Parathyroid adenoma (tissue), 2 donors: ENCODE measurements at regions not wholly inside any gene's neighbourhood (a gene's known extent, or its start where the extent isn't known, plus 50 kb on each side); places are given as distances from the start of the nearest gene placed in this dataset.

ENCODE experiments used
- H2AFZ ChIP-seq: fragments of 300-600 bp; sonication (generic); one replicate; pipeline ENCODE4 v1.7.0; 2017; ENCODE audit warnings: antibody characterized with exemption, mild to moderate bottlenecking
- H3K27ac ChIP-seq: fragments of 300-600 bp; sonication (generic); one replicate; pipeline ENCODE4 v1.7.0; 2017
- H3K27me3 ChIP-seq: fragments of 300-600 bp; sonication (generic); one replicate; pipeline ENCODE4 v1.7.0; 2017; ENCODE audit warnings: low read length; ENCODE audit not compliant: control insufficient read depth, insufficient read depth
- H3K36me3 ChIP-seq: fragments of 300-600 bp; sonication (generic); one replicate; pipeline ENCODE4 v1.7.0; 2017; ENCODE audit warnings: low read length; ENCODE audit not compliant: control insufficient read depth, insufficient read depth
- H3K4me1 ChIP-seq: fragments of 300-600 bp; sonication (generic); one replicate; pipeline ENCODE4 v1.7.0; 2017; ENCODE audit warnings: control low read depth
- H3K4me2 ChIP-seq: fragments of 300-600 bp; sonication (generic); one replicate; pipeline ENCODE4 v1.7.0; 2017; ENCODE audit warnings: low read length
- H3K4me3 ChIP-seq: fragments of 300-600 bp; sonication (generic); one replicate; pipeline ENCODE4 v1.7.0; 2017; ENCODE audit warnings: low read depth, low read length
- H3K79me2 ChIP-seq: fragments of 300-600 bp; sonication (generic); one replicate; pipeline ENCODE4 v1.7.0; 2017; ENCODE audit warnings: control low read depth
- H3K9ac ChIP-seq: fragments of 300-600 bp; sonication (generic); one replicate; pipeline ENCODE4 v1.7.0; 2017; ENCODE audit warnings: mild to moderate bottlenecking
- H3K9me3 ChIP-seq: fragments of 300-600 bp; sonication (generic); one replicate; pipeline ENCODE4 v1.7.0; 2017; ENCODE audit warnings: low read length; ENCODE audit not compliant: control insufficient read depth
- TF ChIP-seq, protein P1 (sequence below): fragments of 300-600 bp; sonication (generic); IDR thresholded peaks from one replicate; pipeline ENCODE4 v1.7.0; 2017; ENCODE audit warnings: antibody characterized with exemption, mild to moderate bottlenecking
- donor health status: primary hyperparathyroidism.

DNA sequence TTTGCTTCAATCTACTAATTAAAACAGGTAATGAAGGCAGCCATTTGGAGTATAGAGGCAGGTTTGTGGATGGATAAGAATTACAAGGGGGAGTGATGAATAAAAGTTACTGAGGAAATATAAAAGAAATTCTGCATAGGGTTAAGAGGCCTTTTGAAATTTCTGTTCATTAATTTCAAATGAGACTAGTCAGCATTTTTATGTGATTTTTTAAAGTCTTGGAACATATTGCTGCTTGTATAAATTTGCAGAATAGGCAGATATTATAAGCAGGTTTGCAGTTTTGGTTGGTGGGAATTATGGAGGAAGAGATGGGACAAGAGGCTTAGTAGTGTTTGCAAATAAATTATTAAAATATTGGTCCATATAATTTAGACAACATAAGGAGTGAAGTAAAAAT, 750.4 kb upstream of the AGA start:
- H3K4me3 ChIP-seq: no peak overlapping the region
- H2AFZ ChIP-seq: no peak overlapping the region
- TF ChIP-seq, protein P1, sequence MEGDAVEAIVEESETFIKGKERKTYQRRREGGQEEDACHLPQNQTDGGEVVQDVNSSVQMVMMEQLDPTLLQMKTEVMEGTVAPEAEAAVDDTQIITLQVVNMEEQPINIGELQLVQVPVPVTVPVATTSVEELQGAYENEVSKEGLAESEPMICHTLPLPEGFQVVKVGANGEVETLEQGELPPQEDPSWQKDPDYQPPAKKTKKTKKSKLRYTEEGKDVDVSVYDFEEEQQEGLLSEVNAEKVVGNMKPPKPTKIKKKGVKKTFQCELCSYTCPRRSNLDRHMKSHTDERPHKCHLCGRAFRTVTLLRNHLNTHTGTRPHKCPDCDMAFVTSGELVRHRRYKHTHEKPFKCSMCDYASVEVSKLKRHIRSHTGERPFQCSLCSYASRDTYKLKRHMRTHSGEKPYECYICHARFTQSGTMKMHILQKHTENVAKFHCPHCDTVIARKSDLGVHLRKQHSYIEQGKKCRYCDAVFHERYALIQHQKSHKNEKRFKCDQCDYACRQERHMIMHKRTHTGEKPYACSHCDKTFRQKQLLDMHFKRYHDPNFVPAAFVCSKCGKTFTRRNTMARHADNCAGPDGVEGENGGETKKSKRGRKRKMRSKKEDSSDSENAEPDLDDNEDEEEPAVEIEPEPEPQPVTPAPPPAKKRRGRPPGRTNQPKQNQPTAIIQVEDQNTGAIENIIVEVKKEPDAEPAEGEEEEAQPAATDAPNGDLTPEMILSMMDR: no peak
- H3K27me3 ChIP-seq: no peaks in the 10 kb centered on the region
- no peaks in the 10 kb centered on the region for H3K4me1 ChIP-seq
- no peaks in the 10 kb centered on the region for H3K36me3 ChIP-seq
- H3K79me2 ChIP-seq: no peaks in the 10 kb centered on the region
- no peak overlapping the region for H3K9ac ChIP-seq
- no peak overlapping the region for H3K27ac ChIP-seq
- H3K4me2 ChIP-seq: no peak overlapping the region
- H3K9me3 ChIP-seq: no peaks in the 10 kb centered on the region

DNA sequence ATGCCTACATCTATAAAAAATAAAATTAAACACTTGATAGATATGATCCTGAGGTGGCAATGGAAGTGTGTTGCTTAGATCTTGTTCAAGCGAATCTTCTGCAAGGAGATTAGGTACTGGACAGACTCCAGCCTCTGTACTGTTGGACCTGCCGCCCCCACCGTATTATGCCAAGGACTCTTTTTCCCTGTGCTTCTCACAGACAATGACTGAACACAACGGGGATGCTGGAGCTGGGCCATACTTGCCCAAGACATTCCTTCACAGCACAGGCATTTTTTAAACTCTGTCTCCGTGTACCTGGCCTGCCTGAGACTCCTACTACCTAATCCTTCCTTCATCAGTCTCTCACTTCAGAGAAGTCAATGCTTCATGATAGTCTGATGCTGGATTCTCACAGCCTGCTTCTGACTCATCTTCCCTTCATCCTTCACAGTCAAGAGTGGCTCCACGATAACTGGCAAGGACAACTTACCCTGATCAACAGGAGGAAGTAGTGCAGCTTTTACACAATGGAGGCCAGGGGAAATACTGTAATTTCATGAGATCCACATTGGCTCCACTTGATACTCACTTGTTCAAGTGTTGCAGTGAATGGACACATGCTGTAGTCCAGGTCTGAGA, 754.6 kb upstream of the AGA start:
- Histone ChIP-seq H3K79me2 (no peaks in the 10 kb centered on the region), H3K4me2 (no peak overlapping the region), H3K27me3 (no peaks in the 10 kb centered on the region), H3K36me3 (no peaks in the 10 kb centered on the region), H3K4me1 (no peaks in the 10 kb centered on the region), H3K27ac (no peak overlapping the region), H2AFZ (no peak overlapping the region), H3K9ac (no peak overlapping the region), H3K4me3 (no peak overlapping the region), H3K9me3 (no peaks in the 10 kb centered on the region)
- TF ChIP-seq, protein P1: no peak

DNA sequence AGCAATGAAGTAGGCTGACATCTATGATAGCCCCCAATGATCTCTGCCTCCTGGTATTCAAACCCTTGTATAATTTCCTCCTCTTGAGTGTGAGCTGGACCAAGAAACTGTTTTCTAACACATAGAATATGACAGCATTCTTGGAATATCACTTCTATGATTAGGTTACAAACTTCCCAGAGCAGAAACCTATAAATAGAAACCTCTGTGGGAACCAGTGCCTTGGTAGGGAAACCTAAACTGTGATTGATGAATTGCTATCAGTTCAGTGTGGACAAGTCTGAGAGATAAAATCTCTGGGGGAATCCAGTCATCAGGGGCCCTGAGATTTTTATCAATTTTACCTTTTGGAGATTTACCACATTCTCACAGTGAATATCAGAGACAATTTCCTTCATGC, 756.5 kb upstream of the AGA start:
- no peaks in the 10 kb centered on the region for H3K27me3 ChIP-seq
- no peak overlapping the region for H3K4me3 ChIP-seq
- no peaks in the 10 kb centered on the region for H3K79me2 ChIP-seq
- no peak overlapping the region for H3K9ac ChIP-seq
- no peaks in the 10 kb centered on the region for H3K4me1 ChIP-seq
- no peak overlapping the region for H2AFZ ChIP-seq
- no peaks in the 10 kb centered on the region for H3K36me3 ChIP-seq
- TF ChIP-seq, protein P1: no peak
- H3K27ac ChIP-seq: no peak overlapping the region
- no peak overlapping the region for H3K4me2 ChIP-seq
- no peaks in the 10 kb centered on the region for H3K9me3 ChIP-seq

DNA sequence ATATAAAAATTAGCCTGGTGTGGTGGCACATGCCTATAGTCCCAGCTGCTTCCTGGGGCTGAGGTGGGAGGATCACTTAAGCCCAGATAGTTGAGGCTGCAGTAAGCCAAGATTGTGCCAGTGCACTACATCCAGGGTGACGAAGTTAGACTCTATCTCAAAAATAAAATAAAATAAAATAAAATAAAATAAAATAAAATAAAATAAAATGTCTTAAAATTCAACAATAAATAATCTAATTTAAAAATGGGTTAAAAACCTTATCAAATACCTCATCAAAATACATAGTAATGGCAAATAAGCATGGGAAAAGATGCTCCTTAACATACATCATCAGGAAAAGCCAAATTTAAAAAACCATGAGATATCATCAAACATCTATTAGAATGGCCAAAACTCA, 760.2 kb upstream of the AGA start:
- Histone ChIP-seq H3K9ac (no peak overlapping the region), H3K27ac (no peak overlapping the region), H3K4me3 (no peak overlapping the region), H3K4me2 (no peak overlapping the region), H3K4me1 (no peaks in the 10 kb centered on the region), H3K27me3 (no peaks in the 10 kb centered on the region), H3K9me3 (no peaks in the 10 kb centered on the region), H2AFZ (no peak overlapping the region), H3K36me3 (no peaks in the 10 kb centered on the region), H3K79me2 (no peaks in the 10 kb centered on the region)
- TF ChIP-seq, protein P1: no peak

DNA sequence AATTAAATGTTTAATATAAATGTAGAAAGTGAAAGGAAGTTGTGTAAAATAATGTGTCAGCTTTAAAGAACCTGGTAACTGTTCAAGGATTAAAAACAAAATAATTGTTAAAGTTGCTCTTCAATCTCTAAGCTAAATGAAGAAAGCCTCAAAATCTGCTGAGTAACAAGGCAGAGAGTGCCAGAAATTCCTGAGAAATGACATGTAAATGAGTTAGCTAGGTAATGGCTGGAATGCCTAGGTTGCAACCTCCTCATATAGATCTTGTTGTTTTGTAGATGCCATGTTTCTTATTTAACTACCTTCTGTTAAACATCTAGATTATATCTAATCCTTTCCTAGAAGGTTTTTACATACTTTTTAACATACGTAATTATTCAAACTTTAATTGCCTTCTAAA, 763.6 kb upstream of the AGA start:
- H2AFZ ChIP-seq: no peak overlapping the region
- H3K79me2 ChIP-seq: no peaks in the 10 kb centered on the region
- H3K27me3 ChIP-seq: no peaks in the 10 kb centered on the region
- no peak overlapping the region for H3K4me3 ChIP-seq
- no peaks in the 10 kb centered on the region for H3K9me3 ChIP-seq
- no peak overlapping the region for H3K27ac ChIP-seq
- TF ChIP-seq, protein P1: no peak
- no peak overlapping the region for H3K9ac ChIP-seq
- no peaks in the 10 kb centered on the region for H3K36me3 ChIP-seq
- H3K4me1 ChIP-seq: no peaks in the 10 kb centered on the region
- no peak overlapping the region for H3K4me2 ChIP-seq
